Progenitor cell of endocrine pancreas (in vitro differentiated cells): ENCODE measurements at regions not wholly inside any gene's neighbourhood (a gene's known extent, or its start where the extent isn't known, plus 50 kb on each side); places are given as distances from the start of the nearest gene placed in this dataset.

ENCODE experiments used
- DNase-seq: peaks from one replicate; pipeline ENCODE4 v3.0.0; 2021; ENCODE audit warnings: low spot score; ENCODE audit not compliant: unreplicated experiment
- H3K27ac Mint-ChIP-seq: 2 replicates; pipeline ENCODE4 v1.8.0; 2021; ENCODE audit warnings: mild to moderate bottlenecking, moderate library complexity, mixed read lengths
- H3K27me3 Mint-ChIP-seq: 2 replicates; pipeline ENCODE4 v1.8.0; 2021; ENCODE audit warnings: mixed read lengths
- H3K36me3 Mint-ChIP-seq: 2 replicates; pipeline ENCODE4 v1.8.0; 2022; ENCODE audit warnings: mixed read lengths; ENCODE audit not compliant: insufficient read depth
- H3K4me1 Mint-ChIP-seq: 2 replicates; pipeline ENCODE4 v1.8.0; 2021; ENCODE audit warnings: low read depth, mixed read lengths
- H3K4me3 Mint-ChIP-seq: 2 replicates; pipeline ENCODE4 v1.8.0; 2021; ENCODE audit warnings: low read depth, mild to moderate bottlenecking, moderate library complexity, mixed read lengths
- H3K9me3 Mint-ChIP-seq: 2 replicates; pipeline ENCODE4 v1.8.0; 2021; ENCODE audit warnings: low read depth, mixed read lengths
- CTCF ChIP-seq: fragments of 200-600 bp; sonication (generic); IDR thresholded peaks from one replicate; pipeline ENCODE4 v1.5.0; 2021; ENCODE audit warnings: antibody characterized with exemption, mild to moderate bottlenecking; ENCODE audit not compliant: unreplicated experiment

GRCh38 chr3:105157766-105158085 lies 209.0 kb upstream of the ALCAM start:
- no peak for TF ChIP-seq CTCF
- no peak overlapping the region for H3K4me3 Mint-ChIP-seq
- H3K4me1 Mint-ChIP-seq, result peaks cover 2% of the 10 kb centered on the region
- no peaks in the 10 kb centered on the region for H3K27me3 Mint-ChIP-seq
- DNase-seq, result no peak
- no peak overlapping the region for H3K27ac Mint-ChIP-seq
- no peaks in the 10 kb centered on the region for H3K9me3 Mint-ChIP-seq
- H3K36me3 Mint-ChIP-seq, result no peaks in the 10 kb centered on the region

- H3K4me1 Mint-ChIP-seq, result peaks cover 2% of the 10 kb centered on the region
- TF ChIP-seq CTCF, result no peak
- H3K27me3 Mint-ChIP-seq, result no peaks in the 10 kb centered on the region
- no peaks in the 10 kb centered on the region for H3K9me3 Mint-ChIP-seq
- DNase-seq, result no peak
- no peak overlapping the region for H3K4me3 Mint-ChIP-seq
- H3K36me3 Mint-ChIP-seq, result no peaks in the 10 kb centered on the region
- H3K27ac Mint-ChIP-seq, result no peak overlapping the region
Observed at GRCh38 chr3:105158286-105158685, 208.4 kb upstream of the ALCAM start.

GRCh38 chr3:105162448-105162847 lies 204.3 kb upstream of the ALCAM start:
- Mint-ChIP-seq H3K36me3 (no peaks in the 10 kb centered on the region), H3K4me1 (no peaks in the 10 kb centered on the region), H3K9me3 (peaks cover 5% of the 10 kb centered on the region), H3K27me3 (no peaks in the 10 kb centered on the region), H3K27ac (no peak overlapping the region), H3K4me3 (no peak overlapping the region)
- no peak for TF ChIP-seq CTCF
- DNase-seq, result no peak

DNA sequence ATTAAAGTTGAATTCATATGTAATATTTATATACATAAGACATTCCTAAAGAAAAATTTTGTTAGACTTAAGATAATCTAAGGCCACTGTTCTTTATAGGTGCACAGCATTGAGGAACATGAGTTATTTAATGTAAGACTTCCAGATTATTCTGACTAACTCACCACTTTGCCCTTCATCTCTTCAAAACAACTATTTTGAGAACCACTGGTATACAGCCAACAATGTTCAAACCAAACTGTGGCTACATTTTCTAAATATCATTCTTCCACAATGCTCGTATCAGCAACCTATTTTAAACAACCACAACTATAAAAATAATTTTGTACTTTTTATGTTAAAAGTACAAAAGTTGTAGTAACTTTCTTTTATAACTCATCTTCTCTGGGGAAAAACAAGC lies 199.8 kb upstream of the ALCAM start:
- no peak overlapping the region for H3K27ac Mint-ChIP-seq
- TF ChIP-seq CTCF, result no peak
- no peaks in the 10 kb centered on the region for H3K27me3 Mint-ChIP-seq
- no peaks in the 10 kb centered on the region for H3K4me1 Mint-ChIP-seq
- H3K9me3 Mint-ChIP-seq, result peaks cover 5% of the 10 kb centered on the region
- H3K36me3 Mint-ChIP-seq, result no peaks in the 10 kb centered on the region
- DNase-seq, result no peak
- no peak overlapping the region for H3K4me3 Mint-ChIP-seq

DNA sequence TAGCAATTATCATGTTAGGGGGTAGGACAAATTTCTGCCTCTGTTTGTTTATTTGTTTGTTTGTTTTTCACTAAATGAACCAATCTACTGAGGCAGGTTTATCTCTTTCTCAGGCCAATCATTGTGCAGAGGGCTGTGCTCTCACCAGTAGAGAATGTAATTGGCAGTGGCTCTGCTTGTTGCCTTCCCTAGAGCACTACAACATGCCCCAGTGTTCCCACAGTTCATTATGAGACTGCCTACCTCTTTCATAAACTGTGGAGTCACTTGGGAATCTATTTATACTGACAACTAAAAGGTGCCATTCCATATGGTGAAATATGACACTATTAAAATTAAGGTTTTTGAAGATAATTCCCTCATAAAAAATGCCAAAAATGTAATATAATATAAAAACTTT lies 196.3 kb upstream of the ALCAM start:
- H3K4me3 Mint-ChIP-seq, result no peak overlapping the region
- no peak for DNase-seq
- no peaks in the 10 kb centered on the region for H3K27me3 Mint-ChIP-seq
- no peak overlapping the region for H3K27ac Mint-ChIP-seq
- H3K4me1 Mint-ChIP-seq, result no peaks in the 10 kb centered on the region
- H3K9me3 Mint-ChIP-seq, result peaks cover 2% of the 10 kb centered on the region
- no peaks in the 10 kb centered on the region for H3K36me3 Mint-ChIP-seq
- no peak for TF ChIP-seq CTCF
